Pancreas (tissue), 10 donors: ENCODE measurements at regions not wholly inside any gene's neighbourhood (a gene's known extent, or its start where the extent isn't known, plus 50 kb on each side); places are given as distances from the start of the nearest gene placed in this dataset.

Experiments used
- ATAC-seq, 4 donors: fragments of 200-7000 bp; cut with Tn5 transposase; one replicate each; pipeline versions ENCODE4 v1.8.0 to v1.9.1; 2020; ENCODE audit warnings: mild to moderate bottlenecking in 4 of 4, moderate library complexity in 4 of 4
- DNase-seq, 6 donors: peaks; one replicate each; pipeline ENCODE4 v3.0.0-alpha.2; 2020
- FAIRE-seq: peaks from 2 replicates; lab custom pipeline; 2012; peaks lifted over from hg19 to GRCh38; lab: Jason Lieb, UNC
- H3K27ac ChIP-seq, 4 donors: fragments of 200-600 bp; sonication (generic); 1 replicate in 3 of 4; 2 replicates in 1 of 4; pipeline versions ENCODE4 v1.5.0 to v1.8.0; 2020
- H3K27me3 ChIP-seq, 4 donors: fragments of 200-600 bp; one replicate each; pipeline ENCODE4 v1.8.0; 2021
- H3K36me3 ChIP-seq, 3 donors: fragments of 200-600 bp; sonication (generic) in 1 of 3; one replicate each; pipeline versions ENCODE4 v1.5.0 to v1.8.0; 2020 to 2021
- H3K4me1 ChIP-seq, 3 donors: fragments of 200-600 bp; one replicate each; pipeline ENCODE4 v1.8.0; 2021
- H3K4me3 ChIP-seq, 4 donors: fragments of 200-600 bp; sonication (generic) in 2 of 4; one replicate each; pipeline versions ENCODE4 v1.5.0 to v1.8.0; 2020 to 2021
- H3K9me3 ChIP-seq, 4 donors: fragments of 200-600 bp; one replicate each; pipeline ENCODE4 v1.8.0; 2021
- WGBS, 2 donors: extraction: QIAGEN DNeasy Blood & Tissue Kit; methylation state at CpG; one replicate each; pipeline ENCODE4 v1.1.7; 2013; 5-methylcytosine and 5-hydroxymethylcytosine counted together
- intact Hi-C, 3 donors: fragments of 100-400 bp; cut with DNase I; formaldehyde crosslinking; loops; one replicate each; pipeline versions ENCODE4 v1.11.1 to v1.14.2; 2022
- TF ChIP-seq, protein P1 (sequence below), 4 donors: fragments of 200-600 bp; sonication (generic) in 3 of 4; IDR thresholded peaks; one replicate each; pipeline versions ENCODE4 v1.5.0 to v1.8.0; 2021; ENCODE audit warnings: antibody characterized with exemption in 4 of 4
- donor health status: healthy with polysubstance abuse.
- donor health status: DM: no; HTN: no; CAD: no; lungs with moderate emphysema.
- donor health status: DM: no; HTN: no; CAD: no.
- donor health status: control.
- donor health status: control.
- donor health status: Bipolar disorder and iron deficiency.
- donor health status: DM: yes; HTN: yes; CAD: no.
- donor health status: DM: no; HTN: no; CAD: no.
- donor health status: DM: no; HTN: no; CAD: no.
- donor health status: DM: yes; HTN: yes; CAD: no.

GRCh38 chr22:25449781-25450317, 114.6 kb upstream of the GRK3 start:
- TF ChIP-seq, protein P1, sequence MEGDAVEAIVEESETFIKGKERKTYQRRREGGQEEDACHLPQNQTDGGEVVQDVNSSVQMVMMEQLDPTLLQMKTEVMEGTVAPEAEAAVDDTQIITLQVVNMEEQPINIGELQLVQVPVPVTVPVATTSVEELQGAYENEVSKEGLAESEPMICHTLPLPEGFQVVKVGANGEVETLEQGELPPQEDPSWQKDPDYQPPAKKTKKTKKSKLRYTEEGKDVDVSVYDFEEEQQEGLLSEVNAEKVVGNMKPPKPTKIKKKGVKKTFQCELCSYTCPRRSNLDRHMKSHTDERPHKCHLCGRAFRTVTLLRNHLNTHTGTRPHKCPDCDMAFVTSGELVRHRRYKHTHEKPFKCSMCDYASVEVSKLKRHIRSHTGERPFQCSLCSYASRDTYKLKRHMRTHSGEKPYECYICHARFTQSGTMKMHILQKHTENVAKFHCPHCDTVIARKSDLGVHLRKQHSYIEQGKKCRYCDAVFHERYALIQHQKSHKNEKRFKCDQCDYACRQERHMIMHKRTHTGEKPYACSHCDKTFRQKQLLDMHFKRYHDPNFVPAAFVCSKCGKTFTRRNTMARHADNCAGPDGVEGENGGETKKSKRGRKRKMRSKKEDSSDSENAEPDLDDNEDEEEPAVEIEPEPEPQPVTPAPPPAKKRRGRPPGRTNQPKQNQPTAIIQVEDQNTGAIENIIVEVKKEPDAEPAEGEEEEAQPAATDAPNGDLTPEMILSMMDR (IDR thresholded peaks at IDR 0.05): no peak
- intact Hi-C loops: loop anchor here in 2 of 3 donors (10.0 kb wide), 2 partner anchors 85 to 325 kb away; no protein-coding TSS in a partner anchor
- Histone ChIP-seq H3K27me3 (no peaks in the 10 kb centered on the region), H3K36me3 (peaks cover 0 to 3% (median 0%) of the 10 kb centered on the region in 3 donors), H3K9me3 (no peaks in the 10 kb centered on the region), H3K4me3 (peak overlapping the region in 1 of 4 donors; percentile 61), H3K27ac (no peak overlapping the region), H3K4me1 (peaks cover 5 to 21% (median 13%) of the 10 kb centered on the region in 3 donors)
- ATAC-seq: no peak
- WGBS, 2 donors: 74 to 87% methylated on average over 9 of the region's 9 CpGs
- no peak for FAIRE-seq
- DNase-seq: no peak

DNA sequence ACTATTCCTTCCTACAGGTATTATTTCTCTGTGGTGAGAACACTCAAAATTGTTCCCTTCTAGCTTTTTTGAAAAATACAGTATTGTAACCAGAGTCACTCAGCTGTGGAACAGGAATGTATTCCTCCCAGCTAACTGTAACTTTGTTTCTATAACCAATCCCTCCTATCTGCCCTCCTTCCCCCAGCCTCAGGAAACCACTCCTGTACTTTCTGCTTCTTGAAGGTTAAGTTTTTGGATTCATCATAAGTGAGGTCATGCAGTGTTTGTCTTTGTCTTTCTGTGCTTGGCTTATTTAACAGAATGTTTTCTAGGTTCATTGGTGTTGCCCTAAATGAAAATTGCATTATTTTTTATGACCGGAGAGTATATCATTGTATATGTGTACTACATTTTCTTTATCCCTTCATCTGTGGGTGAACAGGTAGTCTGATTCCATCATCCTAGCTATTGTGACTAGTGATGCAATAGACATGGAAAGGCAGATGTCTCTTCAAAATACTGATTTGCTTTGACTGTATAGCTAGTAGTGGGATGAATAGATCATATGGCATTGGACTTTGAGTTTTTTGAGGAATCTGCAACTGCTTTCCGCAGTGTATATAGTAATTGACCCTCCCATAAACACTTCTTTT, 112.9 kb upstream of the GRK3 start:
- H3K4me1 ChIP-seq: peaks cover 5 to 21% (median 13%) of the 10 kb centered on the region in 3 donors
- no peaks in the 10 kb centered on the region for H3K9me3 ChIP-seq
- intact Hi-C loops: loop anchor here in 1 of 3 donors (10.0 kb wide), 1 partner anchor 323 kb away; no protein-coding TSS in a partner anchor
- TF ChIP-seq, protein P1 (IDR thresholded peaks at IDR 0.05): no peak
- ATAC-seq (no peak), FAIRE-seq (no peak), DNase-seq (no peak)
- H3K36me3 ChIP-seq: peaks cover 0 to 3% (median 0%) of the 10 kb centered on the region in 3 donors
- H3K27me3 ChIP-seq: no peaks in the 10 kb centered on the region
- H3K4me3 ChIP-seq: no peak overlapping the region
- 83 to 97% methylated on average over 2 of the region's 2 CpGs for WGBS, 2 donors
- H3K27ac ChIP-seq: no peak overlapping the region

DNA sequence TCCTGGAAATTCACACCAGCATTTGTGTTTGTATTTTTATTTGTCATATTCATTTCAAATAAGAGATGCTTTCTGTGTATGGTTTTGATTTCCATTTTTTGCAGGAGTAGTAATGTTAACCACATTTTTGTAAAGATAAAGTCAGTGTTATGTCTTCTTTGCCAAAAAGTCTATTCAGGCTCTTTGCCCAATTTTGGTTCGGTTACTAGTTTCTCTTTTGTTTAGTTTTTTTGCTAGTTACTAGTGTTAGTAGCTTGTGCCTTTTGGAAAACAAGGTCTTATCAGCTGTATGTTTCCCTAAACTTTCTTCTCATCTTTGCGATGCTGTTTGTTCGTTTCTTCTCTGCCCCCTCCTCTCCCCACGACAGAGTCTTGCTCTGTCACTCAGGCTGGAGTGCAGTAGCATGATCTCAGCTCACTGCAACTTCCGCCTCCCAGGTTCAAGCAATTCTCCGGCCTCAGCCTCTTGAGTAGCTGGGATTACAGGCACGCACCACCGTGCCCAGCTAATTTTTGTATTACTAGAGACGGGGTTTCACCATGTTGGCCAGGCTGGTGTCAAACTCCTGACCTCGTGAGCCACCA, 112.3 kb upstream of the GRK3 start:
- no peaks in the 10 kb centered on the region for H3K27me3 ChIP-seq
- H3K27ac ChIP-seq: no peak overlapping the region
- intact Hi-C loops: loop anchor here in 1 of 3 donors (10.0 kb wide), 1 partner anchor 323 kb away; no protein-coding TSS in a partner anchor
- H3K36me3 ChIP-seq: peaks cover 0 to 3% (median 0%) of the 10 kb centered on the region in 3 donors
- TF ChIP-seq, protein P1 (IDR thresholded peaks at IDR 0.05): no peak
- no peak for ATAC-seq
- H3K4me1 ChIP-seq: peaks cover 5 to 21% (median 13%) of the 10 kb centered on the region in 3 donors
- DNase-seq: no peak
- WGBS, 2 donors: 71 to 72% methylated on average over 10 of the region's 10 CpGs
- H3K9me3 ChIP-seq: no peaks in the 10 kb centered on the region
- no peak overlapping the region for H3K4me3 ChIP-seq
- FAIRE-seq: no peak

DNA sequence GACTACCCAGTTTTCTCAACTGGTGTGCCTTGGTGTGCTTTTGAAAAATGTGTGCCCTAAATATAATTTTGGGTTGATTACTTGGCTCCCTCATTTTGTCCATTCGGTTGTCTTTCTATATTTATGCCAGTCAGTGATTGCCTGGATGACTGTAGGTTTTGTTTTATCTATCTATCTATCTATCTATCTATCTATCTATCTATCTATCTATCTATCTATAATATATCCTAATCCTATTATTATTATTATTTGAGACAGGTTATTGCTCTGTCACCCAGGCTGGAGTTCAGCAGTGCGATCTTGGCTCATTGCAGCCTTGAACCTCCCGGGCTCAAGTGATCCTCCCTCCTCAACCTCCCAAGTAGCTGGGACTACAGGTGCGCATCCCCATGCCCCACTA, 111.4 kb upstream of the GRK3 start:
- intact Hi-C loops: loop anchor here in 1 of 3 donors (10.0 kb wide), 1 partner anchor 322 kb away; no protein-coding TSS in a partner anchor
- DNase-seq: no peak
- TF ChIP-seq, protein P1 (IDR thresholded peaks at IDR 0.05): no peak
- H3K27me3 ChIP-seq: no peaks in the 10 kb centered on the region
- WGBS, 2 donors: 92 to 95% methylated on average over 4 of the region's 4 CpGs
- FAIRE-seq: no peak
- no peaks in the 10 kb centered on the region for H3K9me3 ChIP-seq
- no peak for ATAC-seq
- no peak overlapping the region for H3K27ac ChIP-seq
- H3K4me1 ChIP-seq: peaks cover 5 to 21% (median 13%) of the 10 kb centered on the region in 3 donors
- peaks cover 0 to 3% (median 0%) of the 10 kb centered on the region in 3 donors for H3K36me3 ChIP-seq
- no peak overlapping the region for H3K4me3 ChIP-seq
